HG02588 (cell line): ENCODE measurements at regions not wholly inside any gene's neighbourhood (a gene's known extent, or its start where the extent isn't known, plus 50 kb on each side); places are given as distances from the start of the nearest gene placed in this dataset.

ENCODE experiments used
- ATAC-seq: cut with Tn5 transposase; IDR thresholded peaks from one replicate; pipeline ENCODE4 v1.9.1; 2021; ENCODE audit warnings: mild to moderate bottlenecking, moderate library complexity; ENCODE audit not compliant: unreplicated experiment

GRCh38 chr18:45222180-45222579 is 393.1 kb upstream of the SLC14A2 start:
- ATAC-seq: no peak

- ATAC-seq: no peak
Measured at GRCh38 chr18:45227001-45227742, 388.1 kb upstream of the SLC14A2 start.

GRCh38 chr18:45228796-45229388 is 386.4 kb upstream of the SLC14A2 start:
- ATAC-seq: no peak

- no peak for ATAC-seq
Measured at GRCh38 chr18:45231617-45232016, 383.7 kb upstream of the SLC14A2 start.

GRCh38 chr18:45232061-45232460 is 383.2 kb upstream of the SLC14A2 start:
- ATAC-seq: no peak

- ATAC-seq: no peak
Measured at GRCh38 chr18:45236676-45237075, 378.6 kb upstream of the SLC14A2 start.

- ATAC-seq: no peak
Measured at GRCh38 chr18:45237343-45238098, 377.8 kb upstream of the SLC14A2 start.

- ATAC-seq: no peak
Measured at GRCh38 chr18:45241271-45241670, 374.0 kb upstream of the SLC14A2 start.

GRCh38 chr18:45241982-45242565 is 373.2 kb upstream of the SLC14A2 start:
- ATAC-seq: no peak

GRCh38 chr18:45243340-45244110 is 371.8 kb upstream of the SLC14A2 start:
- ATAC-seq: no peak

GRCh38 chr18:45245091-45245511 is 370.2 kb upstream of the SLC14A2 start:
- ATAC-seq: no peak

- no peak for ATAC-seq
Measured at GRCh38 chr18:45248240-45248903, 366.9 kb upstream of the SLC14A2 start.

GRCh38 chr18:45249246-45249661 is 366.0 kb upstream of the SLC14A2 start:
- ATAC-seq: no peak

- no peak for ATAC-seq
Measured at GRCh38 chr18:45250479-45250878, 364.8 kb upstream of the SLC14A2 start.

GRCh38 chr18:45251236-45251635 is 364.0 kb upstream of the SLC14A2 start:
- no peak for ATAC-seq

- ATAC-seq: no peak
Measured at GRCh38 chr18:45252474-45252873, 362.8 kb upstream of the SLC14A2 start.

- ATAC-seq: no peak
Measured at GRCh38 chr18:45253056-45253565, 362.2 kb upstream of the SLC14A2 start.

GRCh38 chr18:45253973-45254708 is 361.1 kb upstream of the SLC14A2 start:
- no peak for ATAC-seq

- no peak for ATAC-seq
Measured at GRCh38 chr18:45254709-45255082, 360.6 kb upstream of the SLC14A2 start.
